ENCODE measurements at regions not wholly inside any gene's neighbourhood (a gene's known extent, or its start where the extent isn't known, plus 50 kb on each side); places are given as distances from the start of the nearest gene placed in this dataset.
A peak's percentile ranks its signal among the peaks of the same experiment; 100 is the strongest.

DNA sequence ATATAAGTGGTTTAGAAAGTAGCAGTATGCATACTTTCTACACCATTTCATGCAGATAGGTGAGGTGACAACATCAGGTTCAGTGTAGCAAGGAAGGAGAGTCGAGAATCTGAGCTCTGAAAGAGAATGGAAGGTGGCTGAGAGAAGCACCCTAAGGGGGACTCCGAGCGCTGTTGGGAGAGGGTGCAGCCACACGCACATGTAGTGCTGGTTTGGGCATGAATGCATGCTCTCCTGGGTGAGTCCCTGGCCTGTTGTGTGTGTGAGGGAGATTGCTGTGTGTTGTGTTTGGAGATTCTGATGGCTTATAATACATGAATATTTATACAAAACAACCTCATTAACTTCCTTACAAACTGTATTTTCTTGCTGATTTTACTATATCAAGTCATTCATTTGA is 180.3 kb upstream of the LRIG3 start:
- TF ChIP-seq, protein P1, sequence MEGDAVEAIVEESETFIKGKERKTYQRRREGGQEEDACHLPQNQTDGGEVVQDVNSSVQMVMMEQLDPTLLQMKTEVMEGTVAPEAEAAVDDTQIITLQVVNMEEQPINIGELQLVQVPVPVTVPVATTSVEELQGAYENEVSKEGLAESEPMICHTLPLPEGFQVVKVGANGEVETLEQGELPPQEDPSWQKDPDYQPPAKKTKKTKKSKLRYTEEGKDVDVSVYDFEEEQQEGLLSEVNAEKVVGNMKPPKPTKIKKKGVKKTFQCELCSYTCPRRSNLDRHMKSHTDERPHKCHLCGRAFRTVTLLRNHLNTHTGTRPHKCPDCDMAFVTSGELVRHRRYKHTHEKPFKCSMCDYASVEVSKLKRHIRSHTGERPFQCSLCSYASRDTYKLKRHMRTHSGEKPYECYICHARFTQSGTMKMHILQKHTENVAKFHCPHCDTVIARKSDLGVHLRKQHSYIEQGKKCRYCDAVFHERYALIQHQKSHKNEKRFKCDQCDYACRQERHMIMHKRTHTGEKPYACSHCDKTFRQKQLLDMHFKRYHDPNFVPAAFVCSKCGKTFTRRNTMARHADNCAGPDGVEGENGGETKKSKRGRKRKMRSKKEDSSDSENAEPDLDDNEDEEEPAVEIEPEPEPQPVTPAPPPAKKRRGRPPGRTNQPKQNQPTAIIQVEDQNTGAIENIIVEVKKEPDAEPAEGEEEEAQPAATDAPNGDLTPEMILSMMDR (conservative IDR thresholded peaks at IDR 0.05; ENCODE audit: low read depth, low read length) = no peak
- DNase-seq (ENCODE audit: low read depth) = no peak
- no peak overlapping the region for H3K4me3 ChIP-seq (ENCODE audit: low read depth, low read length)

DNA sequence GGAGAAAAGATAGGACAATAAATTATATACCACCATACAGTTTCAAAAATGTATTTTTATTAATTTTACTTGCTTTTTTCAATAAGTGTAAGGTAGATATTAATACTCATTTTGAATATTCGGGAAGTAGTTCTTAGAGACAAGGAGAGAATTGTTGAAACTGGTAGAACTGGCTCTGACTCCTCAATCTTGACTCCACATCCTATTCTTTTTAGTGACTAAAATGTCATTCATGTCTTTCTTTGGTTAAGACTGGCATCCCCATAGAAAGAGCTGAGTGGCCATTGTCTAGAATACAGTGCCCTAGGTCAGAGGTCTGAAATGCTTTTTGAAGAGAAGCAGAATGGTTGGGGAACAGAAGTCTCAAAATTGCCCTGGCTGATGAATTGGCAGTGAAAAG is 177.6 kb upstream of the LRIG3 start:
- H3K4me3 ChIP-seq (ENCODE audit: low read depth, low read length) = no peak overlapping the region
- no peak for DNase-seq (ENCODE audit: low read depth)
- TF ChIP-seq, protein P1 (conservative IDR thresholded peaks at IDR 0.05; ENCODE audit: low read depth, low read length) = no peak

DNA sequence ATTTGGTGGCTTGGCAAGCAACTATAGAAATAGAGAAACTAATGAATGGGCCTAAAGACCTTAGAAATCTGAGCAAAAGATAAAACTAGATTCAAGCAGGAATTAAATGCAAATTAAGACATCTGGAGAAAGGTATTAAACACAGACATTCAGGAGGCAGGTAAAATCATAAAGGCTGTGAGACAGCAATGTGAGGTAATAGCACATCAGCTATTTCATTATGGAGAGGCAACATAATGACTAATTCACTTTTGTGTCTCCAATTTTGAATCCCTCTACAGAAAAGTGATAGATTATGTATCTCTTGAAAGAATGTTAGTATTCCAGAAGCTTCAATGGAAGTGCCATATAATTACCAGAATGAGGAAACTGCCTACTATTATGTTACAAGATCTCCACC is 175.9 kb upstream of the LRIG3 start:
- H3K4me3 ChIP-seq (ENCODE audit: low read depth, low read length) = no peak overlapping the region
- no peak for DNase-seq (ENCODE audit: low read depth)
- TF ChIP-seq, protein P1 (conservative IDR thresholded peaks at IDR 0.05; ENCODE audit: low read depth, low read length) = no peak

DNA sequence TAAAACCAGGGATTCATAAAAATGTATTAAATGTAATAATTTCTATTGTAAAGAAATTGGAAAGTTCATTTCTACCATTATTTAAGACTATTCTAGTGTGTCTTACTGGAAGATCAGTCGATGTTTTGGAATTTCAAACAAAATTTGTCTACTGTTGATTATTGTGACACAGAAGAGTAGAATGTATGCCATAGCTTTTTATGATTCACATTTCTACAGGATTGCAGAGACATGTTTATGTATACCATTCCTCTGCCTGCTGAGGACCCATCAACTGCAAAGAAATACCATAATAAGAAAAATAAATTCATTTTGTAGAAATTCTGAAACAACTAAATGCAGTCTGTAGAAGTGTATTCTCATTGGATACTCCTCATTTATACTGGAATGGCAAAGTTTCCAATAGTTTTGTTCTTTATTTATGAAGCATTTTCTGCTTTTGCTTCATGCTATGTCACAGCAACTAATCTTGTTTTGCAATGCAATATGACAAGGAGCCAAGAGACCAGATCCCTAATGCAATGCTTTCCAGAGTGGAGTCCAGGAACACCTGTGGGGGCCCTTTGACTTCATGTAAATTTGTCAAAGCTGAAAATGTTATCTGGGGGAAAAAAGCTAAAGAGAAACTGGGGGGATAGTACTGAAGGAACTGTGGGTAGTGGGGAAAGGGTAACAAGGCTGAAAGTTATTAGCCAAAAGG is 172.9 kb upstream of the LRIG3 start:
- TF ChIP-seq, protein P1 (conservative IDR thresholded peaks at IDR 0.05; ENCODE audit: low read depth, low read length) = no peak
- H3K4me3 ChIP-seq (ENCODE audit: low read depth, low read length) = no peak overlapping the region
- DNase-seq (ENCODE audit: low read depth) = no peak

DNA sequence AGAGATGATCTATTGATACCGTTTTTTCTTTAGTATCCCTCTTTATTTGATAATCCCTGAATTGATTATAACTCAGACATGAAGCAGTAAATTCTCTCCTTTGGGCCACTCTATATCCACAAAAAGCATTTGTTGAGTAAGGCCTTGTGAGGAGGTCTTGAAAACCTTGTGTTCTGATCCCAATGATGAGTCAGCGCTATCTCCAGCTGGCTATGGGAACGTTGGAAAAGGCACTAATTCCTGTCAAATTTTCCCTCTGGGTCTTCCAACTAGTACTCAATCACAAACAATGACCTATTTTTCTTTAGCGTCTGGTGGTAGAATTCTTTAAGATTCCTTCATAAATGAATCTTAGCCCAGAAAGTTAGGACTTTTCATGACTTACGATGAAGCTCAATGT is 168.4 kb upstream of the LRIG3 start:
- DNase-seq (ENCODE audit: low read depth) = no peak
- TF ChIP-seq, protein P1 (conservative IDR thresholded peaks at IDR 0.05; ENCODE audit: low read depth, low read length) = no peak
- H3K4me3 ChIP-seq (ENCODE audit: low read depth, low read length) = no peak overlapping the region

DNA sequence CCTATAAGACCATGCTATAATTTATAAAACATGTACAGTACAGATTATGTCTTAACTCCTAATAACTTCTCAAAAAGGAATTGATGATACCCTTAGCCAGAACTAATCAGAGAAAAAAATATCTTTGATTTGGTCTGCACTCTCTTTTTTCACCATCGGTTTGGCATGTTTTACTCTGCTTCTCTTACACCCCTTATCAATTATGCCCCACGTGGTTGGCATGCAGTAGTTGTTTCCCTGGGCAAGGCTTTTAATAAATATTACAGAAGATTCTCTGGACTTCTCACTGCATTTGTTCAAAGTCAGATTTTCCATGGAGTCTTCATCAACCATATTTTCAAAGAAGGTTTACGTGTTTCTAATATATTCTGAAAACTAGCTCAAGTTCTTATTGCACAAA is 167.4 kb upstream of the LRIG3 start:
- DNase-seq (ENCODE audit: low read depth) = no peak
- H3K4me3 ChIP-seq (ENCODE audit: low read depth, low read length) = no peak overlapping the region
- TF ChIP-seq, protein P1 (conservative IDR thresholded peaks at IDR 0.05; ENCODE audit: low read depth, low read length) = no peak

DNA sequence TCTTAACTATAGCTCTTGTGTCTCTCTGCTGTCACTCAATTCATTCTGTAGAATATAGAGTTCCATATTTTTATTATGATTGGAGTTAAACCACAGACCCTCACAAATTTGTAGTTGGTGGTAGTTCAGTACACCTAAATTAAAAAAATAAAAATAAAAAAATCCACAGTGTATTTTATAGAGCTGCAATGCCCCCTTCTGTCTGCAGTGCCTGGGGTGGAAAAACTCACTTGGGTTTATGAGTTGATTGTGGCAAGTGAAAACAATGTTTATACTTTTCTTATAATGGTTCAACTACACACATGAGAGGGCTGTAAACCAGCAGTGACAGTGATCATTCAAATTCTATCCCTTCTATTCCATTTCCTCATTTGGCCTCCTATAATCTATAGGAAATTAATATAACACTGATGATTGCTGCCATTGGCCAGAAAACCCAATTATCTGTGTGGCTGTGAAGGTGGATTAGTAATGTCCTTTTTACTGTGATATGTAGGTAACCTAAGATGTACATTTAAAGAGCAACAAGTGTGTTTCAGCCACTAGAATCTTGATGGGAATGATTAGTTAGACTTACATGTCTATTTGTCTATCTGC is 166.9 kb upstream of the LRIG3 start:
- DNase-seq (ENCODE audit: low read depth) = no peak
- H3K4me3 ChIP-seq (ENCODE audit: low read depth, low read length) = no peak overlapping the region
- TF ChIP-seq, protein P1 (conservative IDR thresholded peaks at IDR 0.05; ENCODE audit: low read depth, low read length) = peak; percentile 80

Measured in epithelial cell of proximal tubule (primary cell).